VCaP (cell line): ENCODE measurements at regions not wholly inside any gene's neighbourhood (a gene's known extent, or its start where the extent isn't known, plus 50 kb on each side); places are given as distances from the start of the nearest gene placed in this dataset.

Experiments used
- H3K27ac ChIP-seq: fragments of 450-650 bp; 2 replicates; pipeline ENCODE4 v1.5.1; 2017
- CTCF ChIP-seq: fragments of 450-650 bp; conservative IDR thresholded peaks from 2 replicates; pipeline ENCODE4 v1.5.1; 2017; ENCODE audit warnings: mild to moderate bottlenecking, moderate library complexity

- TF ChIP-seq CTCF = no peak
- H3K27ac ChIP-seq = no peak overlapping the region
Observed at GRCh38 chr5:6825678-6826244, 112.5 kb downstream of the TENT4A start.

GRCh38 chr5:6826756-6827155 is 113.5 kb downstream of the TENT4A start:
- no peak overlapping the region for H3K27ac ChIP-seq
- no peak for TF ChIP-seq CTCF

GRCh38 chr5:6827526-6828219 is 114.4 kb downstream of the TENT4A start:
- TF ChIP-seq CTCF = no peak
- no peak overlapping the region for H3K27ac ChIP-seq

- no peak for TF ChIP-seq CTCF
- peak overlapping the region; percentile 53 for H3K27ac ChIP-seq
Observed at GRCh38 chr5:6829150-6829784, 116.0 kb downstream of the TENT4A start.

- H3K27ac ChIP-seq = peak overlapping the region; percentile 76; the same call in 1 of the 2 replicates
- no peak for TF ChIP-seq CTCF
Observed at GRCh38 chr5:6830643-6831239, 117.5 kb downstream of the TENT4A start.

GRCh38 chr5:6831678-6832671 is 118.7 kb downstream of the TENT4A start:
- 0 out of 2 replicates have a peak, but pooled peaks have one; percentile 14 for TF ChIP-seq CTCF
- H3K27ac ChIP-seq = peak overlapping the region; percentile 76
